Erythroblast (primary cell): ENCODE measurements at regions not wholly inside any gene's neighbourhood (a gene's known extent, or its start where the extent isn't known, plus 50 kb on each side); places are given as distances from the start of the nearest gene placed in this dataset.

Experiments
- DNase-seq, 2 experiments: peaks; one replicate each; lab custom pipeline; 2025; lab: John Stamatoyannopoulos, UW
- GATA1 ChIP-seq: IDR thresholded peaks from 2 replicates; pipeline ENCODE4 v1.6.1; 2011; ENCODE audit warnings: low read depth, mild to moderate bottlenecking, control low read depth, low read length, moderate library complexity
- POLR2A ChIP-seq: IDR thresholded peaks from 2 replicates; pipeline ENCODE4 v1.6.1; 2011; ENCODE audit warnings: mild to moderate bottlenecking, low read length

- DNase-seq, result no peak
- TF ChIP-seq GATA1 (no peak), POLR2A (no peak)
Measured at GRCh38 chr10:108521827-108522492, 1357.5 kb upstream of the SORCS1 start.

GRCh38 chr10:108515821-108516220 lies 1351.3 kb upstream of the SORCS1 start:
- TF ChIP-seq GATA1 (no peak), POLR2A (no peak)
- peak in 1 of 2 experiments; percentile 16 for DNase-seq

- DNase-seq, result peak in 1 of 2 experiments; percentile 4
- no peak for TF ChIP-seq GATA1
- no peak for TF ChIP-seq POLR2A
Measured at GRCh38 chr10:108500396-108500795, 1335.9 kb upstream of the SORCS1 start.

GRCh38 chr10:108496106-108496505 lies 1331.6 kb upstream of the SORCS1 start:
- no peak for DNase-seq
- no peak for TF ChIP-seq POLR2A
- TF ChIP-seq GATA1, result no peak

GRCh38 chr10:108490944-108491343 lies 1326.4 kb upstream of the SORCS1 start:
- DNase-seq, result no peak
- TF ChIP-seq POLR2A (no peak), GATA1 (no peak)

GRCh38 chr10:108471420-108471819 lies 1306.9 kb upstream of the SORCS1 start:
- TF ChIP-seq GATA1, result no peak
- TF ChIP-seq POLR2A, result no peak
- DNase-seq, result no peak

DNA sequence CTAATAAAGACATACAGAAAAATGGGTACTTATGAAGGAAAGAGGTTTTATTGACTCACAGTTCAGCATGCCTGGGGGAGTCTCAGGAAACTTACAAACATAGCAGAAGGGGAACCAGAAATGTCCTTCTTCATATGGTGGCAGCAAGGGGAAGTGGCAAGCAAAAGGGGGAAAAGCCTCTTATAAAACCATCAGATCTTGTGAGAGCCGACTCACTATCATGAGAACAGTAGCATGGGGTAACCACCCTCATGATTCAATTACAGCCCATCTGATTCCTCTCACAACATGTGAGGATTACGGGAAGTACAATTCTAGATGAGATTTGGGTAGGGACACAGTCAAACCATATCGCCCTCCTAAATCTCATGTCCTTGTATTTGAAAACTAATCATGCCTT lies 1305.4 kb upstream of the SORCS1 start:
- no peak for DNase-seq

DNA sequence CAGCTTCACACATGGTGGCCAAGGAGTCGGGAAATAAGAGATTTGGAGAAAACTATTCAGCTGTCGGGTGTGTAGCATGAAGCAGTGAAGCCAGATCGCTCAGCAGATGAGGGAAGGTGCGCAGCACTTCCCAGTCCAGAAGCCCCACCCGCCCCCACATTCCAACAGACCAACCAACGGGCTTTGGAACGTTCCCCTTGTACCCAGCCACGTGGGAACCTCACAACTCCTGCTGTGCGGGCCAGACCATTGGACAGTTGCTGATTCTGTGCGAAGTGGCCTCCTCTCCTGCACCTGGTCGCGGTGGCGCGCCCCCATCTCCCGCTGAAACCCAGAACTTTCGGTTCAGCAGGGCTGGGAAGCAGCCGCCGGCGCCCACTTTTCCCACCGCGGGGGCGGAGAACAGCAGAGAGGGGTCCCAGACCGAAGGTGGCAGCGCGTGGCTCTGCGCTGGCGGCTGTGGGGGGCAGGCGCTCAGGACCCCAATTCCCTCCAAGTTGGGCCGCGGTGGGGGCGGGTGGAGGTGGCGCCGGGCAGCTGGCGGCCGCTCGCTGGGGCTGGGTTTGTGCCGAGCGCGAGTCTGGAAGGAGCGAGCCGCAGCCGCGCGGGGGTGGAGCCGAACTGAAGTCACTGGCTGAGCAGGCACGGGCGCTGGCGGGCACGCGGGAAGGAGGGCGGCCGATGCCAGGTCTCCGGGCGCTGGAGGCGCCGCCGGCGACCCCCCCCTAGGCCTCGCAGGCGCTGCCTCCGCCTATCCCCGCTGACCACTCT lies 1301.5 kb upstream of the SORCS1 start:
- no peak for TF ChIP-seq POLR2A
- TF ChIP-seq GATA1, result no peak
- DNase-seq, result peak; percentile 75 to 79

More for the DNA sequence above, 1305.4 kb upstream of the SORCS1 start:
- TF ChIP-seq POLR2A (no peak), GATA1 (no peak)

GRCh38 chr10:108462005-108462404 lies 1297.5 kb upstream of the SORCS1 start:
- DNase-seq, result no peak
- TF ChIP-seq GATA1, result no peak
- no peak for TF ChIP-seq POLR2A

- peak in 1 of 2 experiments; percentile 56 for DNase-seq
Measured at GRCh38 chr10:108454793-108455192, 1290.3 kb upstream of the SORCS1 start.

GRCh38 chr10:108454224-108454623 lies 1289.7 kb upstream of the SORCS1 start:
- DNase-seq, result no peak

More at GRCh38 chr10:108454793-108455192, 1290.3 kb upstream of the SORCS1 start:
- no peak for TF ChIP-seq POLR2A
- no peak for TF ChIP-seq GATA1

DNA sequence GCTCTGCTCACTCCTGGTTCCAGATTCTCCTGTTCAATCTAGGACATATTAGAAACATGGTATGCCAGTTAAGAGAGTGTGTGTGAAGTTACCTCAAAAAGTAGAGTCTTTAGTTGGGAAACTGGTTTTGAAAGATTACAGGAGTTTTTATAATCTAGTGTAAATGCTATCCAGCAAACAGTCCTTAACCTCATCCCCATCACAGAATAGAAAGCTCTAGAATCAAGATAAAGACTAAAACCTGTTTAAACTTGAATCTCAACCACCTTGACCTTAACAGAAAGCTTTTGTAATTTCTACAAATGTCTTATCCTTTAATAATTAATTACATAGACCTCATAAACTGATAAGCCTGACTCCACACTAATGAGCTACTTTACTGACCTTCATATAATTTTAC lies 1288.7 kb upstream of the SORCS1 start:
- TF ChIP-seq POLR2A (no peak), GATA1 (no peak)
- DNase-seq, result no peak

More at GRCh38 chr10:108454224-108454623, 1289.7 kb upstream of the SORCS1 start:
- TF ChIP-seq GATA1, result no peak
- no peak for TF ChIP-seq POLR2A

DNA sequence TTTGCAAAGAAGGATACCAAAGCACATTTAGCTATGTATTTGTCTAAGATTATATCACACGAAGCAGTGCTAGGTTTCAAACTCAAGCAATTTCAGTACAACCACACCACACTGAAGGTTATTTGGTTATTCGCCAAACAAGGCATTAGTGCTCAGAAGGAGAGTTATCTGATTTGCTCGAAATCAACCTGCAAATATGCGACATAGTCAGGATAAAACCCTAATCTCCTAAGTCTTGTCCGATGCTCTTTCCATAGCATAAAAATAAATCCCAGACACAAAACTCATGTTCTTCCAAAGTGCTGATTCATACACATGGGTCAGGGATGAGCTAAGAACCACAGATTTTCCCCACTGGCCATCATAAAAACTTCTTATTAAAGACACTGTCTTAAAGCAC lies 1288.0 kb upstream of the SORCS1 start:
- no peak for DNase-seq
- TF ChIP-seq GATA1 (no peak), POLR2A (no peak)

DNA sequence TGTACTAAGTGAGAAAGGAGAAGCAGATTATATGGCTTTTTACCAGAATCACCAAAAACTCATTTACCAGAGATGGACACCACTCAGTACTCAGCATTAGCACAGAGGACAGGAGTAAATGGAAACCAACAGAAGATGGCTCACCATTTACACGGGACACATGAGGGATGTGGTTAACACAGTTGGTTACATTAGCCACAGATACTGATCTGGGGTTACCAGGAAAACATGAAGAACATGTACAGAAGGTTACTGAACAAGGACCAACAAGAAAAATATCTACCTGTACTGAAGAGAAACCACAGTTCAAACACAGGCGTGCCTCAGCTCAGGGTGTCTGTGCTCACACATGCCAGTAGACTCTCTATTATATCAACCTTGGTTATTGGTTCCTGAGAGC lies 1285.8 kb upstream of the SORCS1 start:
- TF ChIP-seq GATA1, result no peak
- TF ChIP-seq POLR2A, result no peak
- no peak for DNase-seq
